Neuronal stem cell (in vitro differentiated cells): ENCODE measurements at regions not wholly inside any gene's neighbourhood (a gene's known extent, or its start where the extent isn't known, plus 50 kb on each side); places are given as distances from the start of the nearest gene placed in this dataset.
"Not testable (repeated sequence)": the region's sequence is repeated elsewhere in the genome, so short reads cannot be mapped to it uniquely, and the experiment has no call there.

Experiments used
- DNase-seq: peaks from one replicate; pipeline ENCODE4 v3.0.0-alpha.2; 2013; ENCODE audit warnings: low spot score
- H2AFZ ChIP-seq: one replicate; pipeline ENCODE4 v1.6.1; 2013; ENCODE audit warnings: mild to moderate bottlenecking, low read length, inconsistent platforms
- H2AK5ac ChIP-seq: 2 replicates; pipeline ENCODE4 v1.6.1; 2013; ENCODE audit warnings: low read depth, mild to moderate bottlenecking, inconsistent platforms, low read length, moderate library complexity, mixed read lengths
- H2BK120ac ChIP-seq: 2 replicates; pipeline ENCODE4 v1.6.1; 2013; ENCODE audit warnings: low read depth, mild to moderate bottlenecking, inconsistent platforms, low read length, moderate library complexity, mixed read lengths
- H2BK12ac ChIP-seq: one replicate; pipeline ENCODE4 v1.6.1; 2013; ENCODE audit warnings: low read length, inconsistent platforms
- H2BK15ac ChIP-seq: 2 replicates; pipeline ENCODE4 v1.6.1; 2013; ENCODE audit warnings: mild to moderate bottlenecking, low read length, inconsistent platforms, mixed read lengths
- H2BK5ac ChIP-seq: one replicate; pipeline ENCODE4 v1.6.1; 2013; ENCODE audit warnings: inconsistent platforms, mild to moderate bottlenecking, low read length, moderate library complexity
- H3K14ac ChIP-seq: one replicate; pipeline ENCODE4 v1.6.1; 2013; ENCODE audit warnings: low read length, inconsistent platforms
- H3K18ac ChIP-seq: 2 replicates; pipeline ENCODE4 v1.6.1; 2013; ENCODE audit warnings: low read length, inconsistent platforms
- H3K23ac ChIP-seq: 2 replicates; pipeline ENCODE4 v1.6.1; 2013; ENCODE audit warnings: low read depth, mild to moderate bottlenecking, mixed read lengths, low read length, inconsistent platforms; ENCODE audit not compliant: poor library complexity
- H3K27ac ChIP-seq: replicated peaks from 3 replicates; pipeline ENCODE4 v1.5.1; 2013; ENCODE audit warnings: low read length, inconsistent platforms
- H3K27me3 ChIP-seq, 3 experiments: 2 replicates each; pipeline ENCODE4 v1.6.1; 2013; ENCODE audit warnings: low read length in 3 of 3, mild to moderate bottlenecking in 2 of 3, inconsistent platforms in 1 of 3, low read depth in 1 of 3, mixed read lengths in 1 of 3, moderate library complexity in 1 of 3; ENCODE audit not compliant: control insufficient read depth in 3 of 3, insufficient read depth in 3 of 3
- H3K36me3 ChIP-seq, 2 donors: replicated peaks in 1 of 2; 2 replicates each; pipeline ENCODE4 v1.6.1; 2013; ENCODE audit warnings: low read length in 2 of 2; ENCODE audit not compliant: control insufficient read depth in 2 of 2, insufficient read depth in 2 of 2
- H3K4ac ChIP-seq: 2 replicates; pipeline ENCODE4 v1.6.1; 2013; ENCODE audit warnings: inconsistent platforms, mild to moderate bottlenecking, low read length, moderate library complexity
- H3K4me1 ChIP-seq, 2 donors: 1 replicate in 1 of 2; 2 replicates in 1 of 2; pipeline ENCODE4 v1.6.1; 2013; ENCODE audit warnings: low read length in 2 of 2, low read depth in 1 of 2; ENCODE audit not compliant: control insufficient read depth in 2 of 2, insufficient read depth in 1 of 2
- H3K4me2 ChIP-seq: one replicate; pipeline ENCODE4 v1.6.1; 2013; ENCODE audit warnings: mild to moderate bottlenecking, low read length, inconsistent platforms; ENCODE audit not compliant: insufficient read depth, poor library complexity, severe bottlenecking
- H3K4me3 ChIP-seq, 2 donors: 2 replicates each; pipeline ENCODE4 v1.5.1; 2013; ENCODE audit warnings: low read length in 2 of 2, mild to moderate bottlenecking in 2 of 2, inconsistent platforms in 1 of 2, moderate library complexity in 1 of 2
- H3K79me1 ChIP-seq: one replicate; pipeline ENCODE4 v1.6.1; 2013; ENCODE audit warnings: low read depth, mild to moderate bottlenecking, inconsistent platforms, low read length, moderate library complexity
- H3K9ac ChIP-seq: one replicate; pipeline ENCODE4 v1.6.1; 2013; ENCODE audit warnings: mild to moderate bottlenecking, low read depth, low read length, inconsistent platforms; ENCODE audit not compliant: poor library complexity
- H3K9me3 ChIP-seq, 2 donors: replicated peaks in 1 of 2; 2 replicates each; pipeline versions ENCODE3 to v1.6.1; 2013; ENCODE audit warnings: low read length in 2 of 2, mild to moderate bottlenecking in 2 of 2, inconsistent platforms in 1 of 2, low read depth in 1 of 2, mixed read lengths in 1 of 2, moderate library complexity in 1 of 2; ENCODE audit not compliant: control insufficient read depth in 2 of 2, insufficient read depth in 1 of 2
- H4K8ac ChIP-seq: one replicate; pipeline ENCODE4 v1.6.1; 2013; ENCODE audit warnings: low read depth, mild to moderate bottlenecking, inconsistent platforms, low read length, moderate library complexity
- H4K91ac ChIP-seq: one replicate; pipeline ENCODE4 v1.6.1; 2013; ENCODE audit warnings: low read length, low read depth, mild to moderate bottlenecking, inconsistent platforms; ENCODE audit not compliant: poor library complexity
- WGBS, 2 donors: extraction: QIAGEN DNeasy Blood & Tissue Kit; methylation state at CpG; one replicate each; pipeline ENCODE4 v1.1.7; 2013; ENCODE audit warnings: missing lambda C conversion rate in 2 of 2, mixed read lengths in 1 of 2; ENCODE audit not compliant: insufficient read length in 2 of 2, insufficient replicate concordance in 1 of 2; ENCODE audit errors: extremely low coverage in 2 of 2; 5-methylcytosine and 5-hydroxymethylcytosine counted together

DNA sequence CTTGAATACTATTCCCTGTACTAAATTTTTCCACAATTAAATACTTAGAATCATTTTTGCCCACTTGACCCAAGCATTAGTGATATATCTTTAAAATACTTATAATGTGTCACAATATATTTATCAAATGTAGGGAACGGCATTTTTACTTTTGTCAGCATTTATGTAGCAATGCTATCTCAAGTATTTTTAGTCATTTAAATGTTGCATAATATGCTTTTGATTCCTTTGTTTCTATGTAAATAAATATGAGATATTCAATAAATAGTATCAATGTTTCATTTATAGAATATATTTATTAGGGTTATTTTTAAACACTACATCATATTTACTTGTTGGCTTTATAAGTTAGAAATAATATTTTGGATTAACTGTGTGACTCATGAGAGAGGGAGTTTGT lies 199.7 kb upstream of the WSB1 start:
- not testable (repeated sequence) for H3K9me3 ChIP-seq, H3K9ac ChIP-seq, H2BK5ac ChIP-seq, H3K18ac ChIP-seq, H3K79me1 ChIP-seq, H2AK5ac ChIP-seq, H3K4me2 ChIP-seq, H2AFZ ChIP-seq, H3K4me3 ChIP-seq, H3K23ac ChIP-seq, DNase-seq, H3K14ac ChIP-seq, H3K36me3 ChIP-seq, H2BK12ac ChIP-seq, H2BK120ac ChIP-seq, H3K4me1 ChIP-seq, H4K8ac ChIP-seq, H3K4ac ChIP-seq, H3K27me3 ChIP-seq, H4K91ac ChIP-seq, H3K27ac ChIP-seq, H2BK15ac ChIP-seq
- no CpG with 5 or more reads among the region's 1 CpG for WGBS, 2 donors

DNA sequence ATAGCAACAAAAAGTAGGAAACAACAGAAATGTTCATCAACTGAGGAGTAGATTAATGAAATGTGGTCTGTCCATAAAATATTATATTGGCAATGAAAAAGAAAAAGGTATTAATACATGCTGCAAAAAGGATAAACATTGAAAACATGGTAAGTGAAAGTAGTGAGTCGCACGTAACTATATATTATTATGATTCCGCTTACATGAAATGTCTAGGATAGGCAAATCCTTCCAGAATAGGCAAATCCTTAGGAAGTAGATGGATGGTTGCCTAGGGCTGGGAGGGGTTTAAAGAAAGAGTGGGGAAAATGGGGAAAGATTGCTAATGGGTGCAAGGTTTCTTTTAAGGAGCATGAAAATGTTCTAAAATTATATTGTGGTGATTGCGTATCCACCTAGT lies 198.1 kb upstream of the WSB1 start:
- H2BK12ac ChIP-seq, H3K4me3 ChIP-seq, H3K4me2 ChIP-seq, H4K8ac ChIP-seq, H2BK15ac ChIP-seq, H3K9me3 ChIP-seq, DNase-seq, H3K79me1 ChIP-seq, H3K27me3 ChIP-seq, H3K36me3 ChIP-seq, H3K9ac ChIP-seq, H3K27ac ChIP-seq, H3K4me1 ChIP-seq, H2BK5ac ChIP-seq, H2AFZ ChIP-seq, H4K91ac ChIP-seq, H2BK120ac ChIP-seq, H3K14ac ChIP-seq, H3K23ac ChIP-seq, H3K4ac ChIP-seq, H3K18ac ChIP-seq, H2AK5ac ChIP-seq: not testable (repeated sequence)
- WGBS, 2 donors = no CpG with 5 or more reads among the region's 4 CpGs

DNA sequence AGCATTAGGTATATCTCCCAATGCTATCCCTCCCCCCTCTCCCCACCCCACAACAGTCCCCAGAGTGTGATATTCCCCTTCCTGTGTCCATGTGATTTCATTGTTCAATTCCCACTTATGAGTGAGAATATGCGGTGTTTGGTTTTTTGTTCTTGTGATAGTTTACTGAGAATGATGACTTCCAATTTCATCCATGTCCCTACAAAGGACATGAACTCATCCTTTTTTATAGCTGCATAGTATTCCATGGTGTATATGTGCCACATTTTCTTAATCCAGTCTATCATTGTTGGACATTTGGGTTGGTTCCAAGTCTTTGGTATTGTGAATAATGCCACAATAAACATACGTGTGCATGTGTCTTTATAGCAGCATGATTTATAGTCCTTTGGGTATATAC lies 194.6 kb upstream of the WSB1 start:
- H2AK5ac ChIP-seq, H3K4me1 ChIP-seq, H2BK15ac ChIP-seq, H3K18ac ChIP-seq, H3K4ac ChIP-seq, H3K9ac ChIP-seq, H3K23ac ChIP-seq, H2BK12ac ChIP-seq, H4K8ac ChIP-seq, H3K79me1 ChIP-seq, H2AFZ ChIP-seq, H4K91ac ChIP-seq, H2BK120ac ChIP-seq, H3K4me2 ChIP-seq, H3K4me3 ChIP-seq, H2BK5ac ChIP-seq, H3K36me3 ChIP-seq, H3K27ac ChIP-seq, H3K27me3 ChIP-seq, H3K9me3 ChIP-seq, H3K14ac ChIP-seq, DNase-seq: not testable (repeated sequence)
- no CpG with 5 or more reads among the region's 2 CpGs for WGBS, 2 donors

DNA sequence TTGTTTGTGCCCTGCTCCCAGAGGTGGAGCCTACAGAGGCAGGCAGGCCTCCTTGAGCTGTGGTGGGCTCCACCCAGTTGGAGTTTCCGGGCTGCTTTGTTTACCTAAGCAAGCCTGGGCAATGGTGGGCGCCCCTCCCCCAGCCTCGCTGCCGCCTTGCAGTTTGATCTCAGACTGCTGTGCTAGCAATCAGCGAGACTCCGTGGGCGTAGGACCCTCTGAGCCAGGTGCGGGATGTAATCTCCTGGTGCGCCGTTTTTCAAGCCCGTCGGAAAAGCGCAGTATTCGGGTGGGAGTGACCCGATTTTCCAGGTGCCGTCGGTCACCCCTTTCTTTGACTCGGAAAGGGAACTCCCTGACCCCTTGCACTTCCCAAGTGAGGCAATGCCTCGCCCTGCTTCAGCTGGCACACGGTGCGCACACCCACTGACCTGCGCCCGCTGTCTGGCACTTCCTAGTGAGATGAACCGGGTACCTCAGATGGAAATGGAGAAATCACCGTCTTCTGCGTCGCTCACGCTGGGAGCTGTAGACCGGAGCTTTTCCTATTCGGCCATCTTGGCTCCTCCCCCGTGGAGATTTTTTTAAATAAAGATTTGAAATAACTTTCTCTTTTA lies 189.2 kb upstream of the WSB1 start:
- not testable (repeated sequence) for H3K27ac ChIP-seq, H4K8ac ChIP-seq, H2AK5ac ChIP-seq, H3K9me3 ChIP-seq, H2BK15ac ChIP-seq, H2BK120ac ChIP-seq, H3K4me3 ChIP-seq, H2BK12ac ChIP-seq, H3K14ac ChIP-seq, DNase-seq, H3K9ac ChIP-seq, H2BK5ac ChIP-seq, H3K36me3 ChIP-seq, H4K91ac ChIP-seq, H3K18ac ChIP-seq, H3K4ac ChIP-seq, H3K27me3 ChIP-seq, H3K79me1 ChIP-seq, H3K4me1 ChIP-seq, H3K23ac ChIP-seq, H3K4me2 ChIP-seq
- no CpG with 5 or more reads among the region's 31 CpGs for WGBS, 2 donors
- H2AFZ ChIP-seq = peak overlapping the region; percentile 22
